ENCODE measurements at regions not wholly inside any gene's neighbourhood (a gene's known extent, or its start where the extent isn't known, plus 50 kb on each side); places are given as distances from the start of the nearest gene placed in this dataset.
A peak's percentile ranks its signal among the peaks of the same experiment; 100 is the strongest.

GRCh38 chr3:68256635-68257223, 602.3 kb upstream of the SUCLG2 start:
- Mint-ChIP-seq H3K9me3 (peaks cover 3 to 5% of the 10 kb centered on the region in 2 donors), H3K36me3 (peaks cover 0 to 7% of the 10 kb centered on the region in 2 donors), H3K27ac (no peak overlapping the region)
- DNase-seq (ENCODE audit: low spot score in 2 of 2) (no peak), ATAC-seq (no peak)

- Mint-ChIP-seq H3K36me3 (peaks cover 5 to 7% of the 10 kb centered on the region in 2 donors), H3K9me3 (peaks cover 3 to 10% of the 10 kb centered on the region in 2 donors), H3K27ac (no peak overlapping the region)
- peak in 1 of 2 donors; percentile 10 for DNase-seq (ENCODE audit: low spot score in 2 of 2)
- ATAC-seq = peak; percentile 100
Observed at GRCh38 chr3:68249265-68249664, 594.9 kb upstream of the SUCLG2 start.

GRCh38 chr3:68242606-68243005, 588.2 kb upstream of the SUCLG2 start:
- no peaks in the 10 kb centered on the region for H3K9me3 Mint-ChIP-seq
- H3K36me3 Mint-ChIP-seq = no peaks in the 10 kb centered on the region
- ATAC-seq (no peak), DNase-seq (ENCODE audit: low spot score in 2 of 2) (no peak)
- H3K27ac Mint-ChIP-seq = no peak overlapping the region

GRCh38 chr3:68239542-68239941, 585.1 kb upstream of the SUCLG2 start:
- DNase-seq (ENCODE audit: low spot score in 2 of 2) (no peak), ATAC-seq (no peak)
- Mint-ChIP-seq H3K27ac (no peak overlapping the region), H3K36me3 (no peaks in the 10 kb centered on the region), H3K9me3 (no peaks in the 10 kb centered on the region)

- Mint-ChIP-seq H3K27ac (no peak overlapping the region), H3K9me3 (peaks cover 6 to 9% of the 10 kb centered on the region in 2 donors), H3K36me3 (peaks cover 7 to 14% of the 10 kb centered on the region in 2 donors)
- DNase-seq (ENCODE audit: low spot score in 2 of 2) = no peak
- ATAC-seq = no peak
Observed at GRCh38 chr3:68234076-68234780, 579.8 kb upstream of the SUCLG2 start.

GRCh38 chr3:68228856-68229255, 574.4 kb upstream of the SUCLG2 start:
- DNase-seq (ENCODE audit: low spot score in 2 of 2) = no peak
- H3K9me3 Mint-ChIP-seq = peaks cover 6 to 9% of the 10 kb centered on the region in 2 donors
- no peak overlapping the region for H3K27ac Mint-ChIP-seq
- H3K36me3 Mint-ChIP-seq = peaks cover 7 to 11% of the 10 kb centered on the region in 2 donors
- ATAC-seq = no peak

GRCh38 chr3:68220832-68221231, 566.4 kb upstream of the SUCLG2 start:
- DNase-seq (ENCODE audit: low spot score in 2 of 2) (no peak), ATAC-seq (no peak)
- no peaks in the 10 kb centered on the region for H3K9me3 Mint-ChIP-seq
- no peaks in the 10 kb centered on the region for H3K36me3 Mint-ChIP-seq
- H3K27ac Mint-ChIP-seq = no peak overlapping the region

GRCh38 chr3:68211637-68212036, 557.2 kb upstream of the SUCLG2 start:
- Mint-ChIP-seq H3K9me3 (peaks cover 6 to 10% of the 10 kb centered on the region in 2 donors), H3K36me3 (peaks cover 7 to 10% of the 10 kb centered on the region in 2 donors), H3K27ac (no peak overlapping the region)
- DNase-seq (ENCODE audit: low spot score in 2 of 2) = no peak
- no peak for ATAC-seq

GRCh38 chr3:68210635-68211034, 556.2 kb upstream of the SUCLG2 start:
- DNase-seq (ENCODE audit: low spot score in 2 of 2) = no peak
- ATAC-seq = no peak
- H3K36me3 Mint-ChIP-seq = peaks cover 7 to 10% of the 10 kb centered on the region in 2 donors
- H3K9me3 Mint-ChIP-seq = peaks cover 6 to 10% of the 10 kb centered on the region in 2 donors
- H3K27ac Mint-ChIP-seq = no peak overlapping the region

- ATAC-seq = peak; percentile 49 to 63
- H3K27ac Mint-ChIP-seq = no peak overlapping the region
- peaks cover 15 to 20% of the 10 kb centered on the region in 2 donors for H3K36me3 Mint-ChIP-seq
Observed at GRCh38 chr3:68207327-68207726, 552.9 kb upstream of the SUCLG2 start.

GRCh38 chr3:68206524-68207117, 552.2 kb upstream of the SUCLG2 start:
- Mint-ChIP-seq H3K27ac (no peak overlapping the region), H3K36me3 (peaks cover 16 to 17% of the 10 kb centered on the region in 2 donors), H3K9me3 (peaks cover 10 to 17% of the 10 kb centered on the region in 2 donors)
- peak in 1 of 2 donors; percentile 16 for ATAC-seq
- no peak for DNase-seq (ENCODE audit: low spot score in 2 of 2)

More at GRCh38 chr3:68207327-68207726, 552.9 kb upstream of the SUCLG2 start:
- no peak for DNase-seq (ENCODE audit: low spot score in 2 of 2)
- H3K9me3 Mint-ChIP-seq = peaks cover 8 to 21% of the 10 kb centered on the region in 2 donors

- peaks cover 0 to 9% of the 10 kb centered on the region in 2 donors for H3K9me3 Mint-ChIP-seq
- DNase-seq (ENCODE audit: low spot score in 2 of 2) = no peak
- H3K27ac Mint-ChIP-seq = no peak overlapping the region
- no peak for ATAC-seq
- H3K36me3 Mint-ChIP-seq = peaks cover 0 to 14% of the 10 kb centered on the region in 2 donors
Observed at GRCh38 chr3:68186733-68187132, 532.3 kb upstream of the SUCLG2 start.

GRCh38 chr3:68176600-68176999, 522.2 kb upstream of the SUCLG2 start:
- Mint-ChIP-seq H3K36me3 (peaks cover 27 to 31% of the 10 kb centered on the region in 2 donors), H3K27ac (no peak overlapping the region), H3K9me3 (peaks cover 26 to 31% of the 10 kb centered on the region in 2 donors)
- no peak for ATAC-seq
- no peak for DNase-seq (ENCODE audit: low spot score in 2 of 2)

- Mint-ChIP-seq H3K9me3 (peaks cover 36 to 44% of the 10 kb centered on the region in 2 donors), H3K36me3 (peaks cover 44 to 52% of the 10 kb centered on the region in 2 donors), H3K27ac (no peak overlapping the region)
- ATAC-seq (no peak), DNase-seq (ENCODE audit: low spot score in 2 of 2) (no peak)
Observed at GRCh38 chr3:68173012-68173634, 518.7 kb upstream of the SUCLG2 start.

- no peak overlapping the region for H3K27ac Mint-ChIP-seq
- peaks cover 44 to 52% of the 10 kb centered on the region in 2 donors for H3K36me3 Mint-ChIP-seq
- H3K9me3 Mint-ChIP-seq = peaks cover 35 to 44% of the 10 kb centered on the region in 2 donors
- no peak for ATAC-seq
- no peak for DNase-seq (ENCODE audit: low spot score in 2 of 2)
Observed at GRCh38 chr3:68172039-68172438, 517.6 kb upstream of the SUCLG2 start.

GRCh38 chr3:68163968-68164367, 509.6 kb upstream of the SUCLG2 start:
- peaks cover under 1% of the 10 kb centered on the region in 2 donors for H3K36me3 Mint-ChIP-seq
- no peak overlapping the region for H3K27ac Mint-ChIP-seq
- DNase-seq (ENCODE audit: low spot score in 2 of 2) = no peak
- H3K9me3 Mint-ChIP-seq = no peaks in the 10 kb centered on the region
- ATAC-seq = no peak

GRCh38 chr3:68163062-68163461, 508.6 kb upstream of the SUCLG2 start:
- Mint-ChIP-seq H3K36me3 (peaks cover 0 to 5% of the 10 kb centered on the region in 2 donors), H3K27ac (no peak overlapping the region), H3K9me3 (no peaks in the 10 kb centered on the region)
- ATAC-seq (no peak), DNase-seq (ENCODE audit: low spot score in 2 of 2) (no peak)
